K562 (cell line): ENCODE measurements at regions not wholly inside any gene's neighbourhood (a gene's known extent, or its start where the extent isn't known, plus 50 kb on each side); places are given as distances from the start of the nearest gene placed in this dataset.

Source experiments
- ATAC-seq: fragments of 200-7000 bp; cut with Tn5 transposase; 3 replicates; pipeline ENCODE4 v1.9.1; 2020; ENCODE audit warnings: moderate library complexity
- BruUV-seq: library from RNA; stranded (reverse); fragments of 400-500 nt; replicated peaks from 2 replicates; lab custom pipeline; 2021; lab: Mats Ljungman, UMichigan
- CTCF ChIA-PET: fragments of 300-600 bp; formaldehyde crosslinking; extraction: SDS; loops from one replicate; lab custom pipeline; 2021; ENCODE audit warnings: low intra/inter-chr PET ratio; lab: Yijun Ruan, JAX
- POLR2A ChIA-PET: fragments of 300-600, 350-650 bp; sonication (Branson Sonifier 250); formaldehyde crosslinking; extraction: SDS; loops from one replicate; lab custom pipeline; 2021; ENCODE audit warnings: antibody characterized with exemption, inconsistent platforms; lab: Yijun Ruan, JAX
- DNase-seq, 4 experiments: peaks; one replicate each; pipeline versions ENCODE4 v3.0.0 to v3.0.0-alpha.2; 2011 to 2018; ENCODE audit warnings: low spot score in 3 of 4, mixed read lengths in 3 of 4; ENCODE audit errors: extremely low read depth in 1 of 4
- FAIRE-seq: peaks from 2 replicates; lab custom pipeline; 2011; peaks lifted over from hg19 to GRCh38; lab: Jason Lieb, UNC
- H2AFZ ChIP-seq: 2 replicates; pipeline ENCODE4 v1.6.0; 2011; ENCODE audit warnings: low read depth, low read length, control low read depth, inconsistent platforms
- H3K27ac ChIP-seq: fragments of 200-600 bp; 3 replicates; pipeline ENCODE4 v1.8.0; 2011; ENCODE audit warnings: low read depth, mild to moderate bottlenecking, control low read depth, inconsistent platforms, low read length, moderate library complexity, mixed read lengths; ENCODE audit errors: extremely low read depth
- H3K27me3 ChIP-seq, 2 experiments: fragments of 300-600 bp in 1 of 2; 2 replicates in 1 of 2; 3 replicates in 1 of 2; pipeline versions ENCODE4 v1.6.0 to v1.8.0; 2011; ENCODE audit warnings: inconsistent platforms in 2 of 2, low read length in 2 of 2, mild to moderate bottlenecking in 1 of 2, mixed read lengths in 1 of 2, moderate library complexity in 1 of 2; ENCODE audit not compliant: control insufficient read depth in 2 of 2, insufficient read depth in 2 of 2
- H3K36me3 ChIP-seq: fragments of 300-600 bp; 3 replicates; pipeline ENCODE4 v1.8.0; 2011; ENCODE audit warnings: mild to moderate bottlenecking, low read length, inconsistent platforms; ENCODE audit not compliant: control insufficient read depth, insufficient read depth
- H3K4me1 ChIP-seq, 2 experiments: fragments of 200-600 bp in 1 of 2; replicated peaks in 1 of 2; 2 replicates in 1 of 2; 3 replicates in 1 of 2; pipeline versions ENCODE4 v1.5.1 to v1.8.0; 2011; ENCODE audit warnings: inconsistent platforms in 2 of 2, low read length in 2 of 2, mild to moderate bottlenecking in 1 of 2, mixed read lengths in 1 of 2, moderate library complexity in 1 of 2; ENCODE audit not compliant: control insufficient read depth in 2 of 2, insufficient read depth in 2 of 2
- H3K4me2 ChIP-seq: 2 replicates; pipeline ENCODE4 v1.6.1; 2011; ENCODE audit warnings: low read length, control low read depth, inconsistent platforms, mixed read lengths; ENCODE audit not compliant: insufficient read depth
- H3K4me3 ChIP-seq: fragments of 200-600 bp; sonication (generic), shearing (Covaris generic); 2 replicates; pipeline ENCODE4 v1.5.1; 2016; ENCODE audit warnings: control low read depth, inconsistent platforms
- H3K79me2 ChIP-seq: fragments of 200-600 bp; 3 replicates; pipeline ENCODE4 v1.8.0; 2011; ENCODE audit warnings: low read length, inconsistent platforms; ENCODE audit not compliant: control insufficient read depth, insufficient read depth
- H3K9ac ChIP-seq, 2 experiments: 2 replicates each; pipeline versions ENCODE4 v1.6.0 to v1.6.1; 2011; ENCODE audit warnings: low read depth in 2 of 2, low read length in 2 of 2, control low read depth in 1 of 2, inconsistent platforms in 1 of 2, mild to moderate bottlenecking in 1 of 2, mixed read lengths in 1 of 2; ENCODE audit not compliant: insufficient read depth in 1 of 2
- H3K9me1 ChIP-seq: one replicate; pipeline ENCODE4 v1.6.0; 2011; ENCODE audit warnings: inconsistent platforms, mild to moderate bottlenecking, low read length, moderate library complexity; ENCODE audit not compliant: control insufficient read depth, insufficient read depth
- H3K9me3 ChIP-seq: replicated peaks from 2 replicates; pipeline ENCODE4 v1.5.1; 2011; ENCODE audit warnings: low read depth, low read length, inconsistent platforms; ENCODE audit not compliant: control insufficient read depth, insufficient read depth
- H4K20me1 ChIP-seq: replicated peaks from 2 replicates; pipeline ENCODE4 v1.6.1; 2011; ENCODE audit warnings: low read length, inconsistent platforms, mixed read lengths; ENCODE audit not compliant: control insufficient read depth, insufficient read depth
- CHD4 ChIP-seq: fragments of 200-600 bp; sonication (generic); IDR thresholded peaks from 3 replicates; pipeline ENCODE4 v1.6.1; 2012; ENCODE audit warnings: low read depth, mild to moderate bottlenecking, mixed read lengths, low read length, inconsistent platforms; ENCODE audit not compliant: insufficient read depth, insufficient replicate concordance, poor library complexity, severe bottlenecking
- E2F4 ChIP-seq: sonication (generic); formaldehyde crosslinking; IDR thresholded peaks from 2 replicates; pipeline ENCODE4 v1.8.0; 2022; ENCODE audit warnings: mild to moderate bottlenecking, low read depth, missing genetic modification reagents
- HNRNPL ChIP-seq: fragments of 200-400 bp; formaldehyde crosslinking; IDR thresholded peaks from 2 replicates; pipeline ENCODE4 v1.6.1; 2017; ENCODE audit warnings: low read depth, mild to moderate bottlenecking, low read length
- MITF ChIP-seq: IDR thresholded peaks from 2 replicates; pipeline ENCODE4 v1.6.1; 2014; ENCODE audit warnings: antibody characterized with exemption
- PBX2 ChIP-seq, 2 experiments: IDR thresholded peaks in 1 of 2; conservative IDR thresholded peaks in 1 of 2; 2 replicates each; pipeline ENCODE4 v1.6.1; 2016; ENCODE audit warnings: low read depth in 2 of 2, mild to moderate bottlenecking in 1 of 2, missing compliant biosample characterization in 1 of 2, missing genetic modification characterization in 1 of 2, moderate library complexity in 1 of 2
- POLR2G ChIP-seq: fragments of 200-400 bp; formaldehyde crosslinking; IDR thresholded peaks from 2 replicates; pipeline ENCODE4 v1.6.1; 2017; ENCODE audit warnings: low read depth, mild to moderate bottlenecking, antibody characterized with exemption, low read length, moderate library complexity
- PRPF4 ChIP-seq: fragments of 200-400 bp; formaldehyde crosslinking; IDR thresholded peaks from one replicate; pipeline ENCODE4 v1.6.1; 2017; ENCODE audit warnings: low read length, low read depth, mild to moderate bottlenecking; ENCODE audit not compliant: insufficient read depth, poor library complexity, severe bottlenecking
- RBM17 ChIP-seq: fragments of 200-400 bp; formaldehyde crosslinking; IDR thresholded peaks from 2 replicates; pipeline ENCODE4 v1.6.1; 2017; ENCODE audit warnings: low read depth, mild to moderate bottlenecking, low read length, borderline replicate concordance
- ZNF217 ChIP-seq: sonication (generic); formaldehyde crosslinking; IDR thresholded peaks from 2 replicates; pipeline ENCODE4 v1.8.0; 2022; ENCODE audit warnings: mild to moderate bottlenecking, missing genetic modification reagents
- WGBS: fragments of 100-300 bp; shearing (Covaris generic); methylation state at CpG from one replicate; pipeline ENCODE4 v1.1.6; 2016; ENCODE audit warnings: low coverage, mixed read lengths; ENCODE audit not compliant: insufficient coverage; ENCODE audit errors: missing lambda C conversion rate; 5-methylcytosine and 5-hydroxymethylcytosine counted together
- in situ Hi-C: fragments of 300-500 bp; cut with MboI; formaldehyde crosslinking; loops from 4 replicates; pipeline ENCODE4 v1.15.0; 2018; ENCODE audit warnings: inconsistent platforms, mixed read lengths
- intact Hi-C: fragments of 100-400 bp; cut with micrococcal nuclease; formaldehyde crosslinking; loops from 2 replicates; pipeline ENCODE4 v1.14.2; 2022

GRCh38 chr6:25057111-25057905 is 121.5 kb upstream of the RIPOR2 start:
- Histone ChIP-seq H3K9me3 (no peaks in the 10 kb centered on the region), H3K79me2 (no peaks in the 10 kb centered on the region), H3K4me2 (no peak overlapping the region), H3K36me3 (no peaks in the 10 kb centered on the region), H3K27me3 (peaks cover 4 to 13% of the 10 kb centered on the region in 2 experiments; a peak in 3 of 5 replicates), H3K9me1 (no peaks in the 10 kb centered on the region), H3K9ac (no peak overlapping the region), H3K4me1 (no peaks in the 10 kb centered on the region), H3K4me3 (no peak overlapping the region), H3K27ac (no peak overlapping the region), H4K20me1 (no peaks in the 10 kb centered on the region), H2AFZ (no peak overlapping the region)
- TF ChIP-seq RBM17 (no peak), ZNF217 (no peak), PRPF4 (no peak), PBX2 (CRISPR knock-in tag; IDR thresholded peaks at IDR 0.05; ENCODE audit: low read depth) (no peak), PBX2 (tag; conservative IDR thresholded peaks at IDR 0.05; ENCODE audit: low read depth) (no peak), MITF (no peak), CHD4 (no peak), E2F4 (CRISPR knock-in tag) (no peak), POLR2G (no peak), HNRNPL (no peak)
- ChIA-PET POLR2A (interaction anchor here (1.2 kb wide), 1 partner anchor 32 kb away, joined by 3 read pairs; no protein-coding TSS in a partner anchor), CTCF (no interaction called here)
- no peak for FAIRE-seq
- intact Hi-C loops (no loop called here), in situ Hi-C loops (no loop called here)
- 9% methylated on average over 7 of the region's 7 CpGs for WGBS
- BruUV-seq: no TSS peak
- no peak for DNase-seq
- ATAC-seq: no peak
